DMS153 treated with DMSO at 0.1 percent for 48 hours (cell line): ENCODE measurements at regions not wholly inside any gene's neighbourhood (a gene's known extent, or its start where the extent isn't known, plus 50 kb on each side); places are given as distances from the start of the nearest gene placed in this dataset.
"Not testable (repeated sequence)": the region's sequence is repeated elsewhere in the genome, so short reads cannot be mapped to it uniquely, and the experiment has no call there.

Source experiments
- DNase-seq: peaks from one replicate; lab custom pipeline; 2025; ENCODE audit not compliant: unreplicated experiment; lab: John Stamatoyannopoulos, UW

- DNase-seq, result no peak
Observed at GRCh38 chr2:242063850-242064249, 194.3 kb downstream of the RTP5 start.

- DNase-seq, result no peak
Observed at GRCh38 chr2:242064364-242065250, 195.1 kb downstream of the RTP5 start.

- no peak for DNase-seq
Observed at GRCh38 chr2:242065426-242065825, 195.9 kb downstream of the RTP5 start.

GRCh38 chr2:242069018-242069417 is 199.5 kb downstream of the RTP5 start:
- DNase-seq, result no peak

GRCh38 chr2:242069938-242070395 is 200.4 kb downstream of the RTP5 start:
- not testable (repeated sequence) for DNase-seq

GRCh38 chr2:242070726-242071125 is 201.2 kb downstream of the RTP5 start:
- not testable (repeated sequence) for DNase-seq

- not testable (repeated sequence) for DNase-seq
Observed at GRCh38 chr2:242071377-242071776, 201.8 kb downstream of the RTP5 start.

GRCh38 chr2:242071936-242072335 is 202.4 kb downstream of the RTP5 start:
- not testable (repeated sequence) for DNase-seq

GRCh38 chr2:242075168-242075567 is 205.6 kb downstream of the RTP5 start:
- DNase-seq, result no peak

GRCh38 chr2:242075696-242076095 is 206.2 kb downstream of the RTP5 start:
- peak; percentile 3 for DNase-seq

GRCh38 chr2:242076184-242076583 is 206.7 kb downstream of the RTP5 start:
- DNase-seq, result not testable (repeated sequence)

GRCh38 chr2:242078426-242078825 is 208.9 kb downstream of the RTP5 start:
- DNase-seq, result not testable (repeated sequence)

GRCh38 chr2:242079792-242080191 is 210.3 kb downstream of the RTP5 start:
- DNase-seq, result not testable (repeated sequence)

- DNase-seq, result not testable (repeated sequence)
Observed at GRCh38 chr2:242080575-242081214, 211.2 kb downstream of the RTP5 start.

- not testable (repeated sequence) for DNase-seq
Observed at GRCh38 chr2:242084034-242084433, 214.5 kb downstream of the RTP5 start.

- not testable (repeated sequence) for DNase-seq
Observed at GRCh38 chr2:242085024-242085674, 215.6 kb downstream of the RTP5 start.

GRCh38 chr2:242085941-242086621 is 216.6 kb downstream of the RTP5 start:
- DNase-seq, result no peak

GRCh38 chr2:242088044-242088443 is 218.5 kb downstream of the RTP5 start:
- DNase-seq, result not testable (repeated sequence)

GRCh38 chr2:242088471-242089212 is 219.1 kb downstream of the RTP5 start:
- DNase-seq, result peak; percentile 77

GRCh38 chr2:242089213-242089549 is 219.7 kb downstream of the RTP5 start:
- not testable (repeated sequence) for DNase-seq
